Testis (tissue), 2 donors: ENCODE measurements at regions not wholly inside any gene's neighbourhood (a gene's known extent, or its start where the extent isn't known, plus 50 kb on each side); places are given as distances from the start of the nearest gene placed in this dataset.

Experiments used
- POLR2A ChIP-seq: fragments of 450-650 bp; IDR thresholded peaks from one replicate; pipeline ENCODE4 v1.6.1; 2017; ENCODE audit warnings: antibody characterized with exemption, mild to moderate bottlenecking, moderate library complexity
- TF ChIP-seq, protein P1 (sequence below), 3 experiments: fragments of 450-650 bp in 2 of 3; fragments of 200-600 bp in 1 of 3; sonication (generic) in 1 of 3; IDR thresholded peaks; one replicate each; pipeline ENCODE4 v1.5.1; 2016 to 2019; ENCODE audit warnings: antibody characterized with exemption in 3 of 3, mild to moderate bottlenecking in 2 of 3, moderate library complexity in 1 of 3

DNA sequence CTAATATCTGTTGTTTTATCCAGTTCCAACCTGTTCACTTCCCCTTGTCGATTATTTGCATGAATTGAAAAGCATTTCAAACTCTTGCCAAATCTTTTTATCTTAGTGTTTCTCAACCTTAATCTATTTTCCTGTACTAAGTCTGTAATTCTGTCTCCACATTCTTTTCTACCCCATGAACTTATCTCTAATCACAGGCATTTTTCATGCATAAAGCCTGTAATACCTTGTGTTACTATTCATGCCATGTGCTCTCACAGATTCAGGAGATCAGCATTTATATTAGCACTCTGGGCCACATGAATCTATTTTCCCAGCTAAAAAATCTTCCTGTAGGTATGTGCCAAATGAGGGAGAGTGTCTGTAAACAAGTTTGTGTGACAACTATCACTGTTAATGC lies 1360.9 kb downstream of the STIM2 start:
- TF ChIP-seq POLR2A: no peak
- TF ChIP-seq, protein P1, sequence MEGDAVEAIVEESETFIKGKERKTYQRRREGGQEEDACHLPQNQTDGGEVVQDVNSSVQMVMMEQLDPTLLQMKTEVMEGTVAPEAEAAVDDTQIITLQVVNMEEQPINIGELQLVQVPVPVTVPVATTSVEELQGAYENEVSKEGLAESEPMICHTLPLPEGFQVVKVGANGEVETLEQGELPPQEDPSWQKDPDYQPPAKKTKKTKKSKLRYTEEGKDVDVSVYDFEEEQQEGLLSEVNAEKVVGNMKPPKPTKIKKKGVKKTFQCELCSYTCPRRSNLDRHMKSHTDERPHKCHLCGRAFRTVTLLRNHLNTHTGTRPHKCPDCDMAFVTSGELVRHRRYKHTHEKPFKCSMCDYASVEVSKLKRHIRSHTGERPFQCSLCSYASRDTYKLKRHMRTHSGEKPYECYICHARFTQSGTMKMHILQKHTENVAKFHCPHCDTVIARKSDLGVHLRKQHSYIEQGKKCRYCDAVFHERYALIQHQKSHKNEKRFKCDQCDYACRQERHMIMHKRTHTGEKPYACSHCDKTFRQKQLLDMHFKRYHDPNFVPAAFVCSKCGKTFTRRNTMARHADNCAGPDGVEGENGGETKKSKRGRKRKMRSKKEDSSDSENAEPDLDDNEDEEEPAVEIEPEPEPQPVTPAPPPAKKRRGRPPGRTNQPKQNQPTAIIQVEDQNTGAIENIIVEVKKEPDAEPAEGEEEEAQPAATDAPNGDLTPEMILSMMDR (IDR thresholded peaks at IDR 0.05): no peak
